SK-N-SH (cell line): ENCODE measurements at regions not wholly inside any gene's neighbourhood (a gene's known extent, or its start where the extent isn't known, plus 50 kb on each side); places are given as distances from the start of the nearest gene placed in this dataset.

ENCODE experiments used
- CTCF ChIA-PET: fragments of 300-600, 350-600 bp; formaldehyde crosslinking; extraction: SDS; loops from one replicate; lab custom pipeline; 2021; lab: Yijun Ruan, JAX
- POLR2A ChIA-PET: fragments of 350-600 bp; sonication (Branson Sonifier 250); formaldehyde crosslinking; extraction: SDS; loops from one replicate; lab custom pipeline; 2020; ENCODE audit warnings: antibody characterized with exemption, inconsistent platforms; lab: Yijun Ruan, JAX
- DNase-seq: peaks from one replicate; pipeline ENCODE4 v3.0.0; 2012
- H2AFZ ChIP-seq: fragments of 200-600 bp; sonication (generic); 2 replicates; pipeline ENCODE4 v1.8.1; 2016; ENCODE audit warnings: antibody characterized with exemption, mild to moderate bottlenecking, low read depth
- H3F3A ChIP-seq: fragments of 200-600 bp; sonication (generic); replicated peaks from 2 replicates; pipeline ENCODE3; 2016; ENCODE audit warnings: antibody characterized with exemption, mild to moderate bottlenecking; ENCODE audit not compliant: insufficient read depth
- H3K27ac ChIP-seq, 2 experiments: fragments of 200-500 bp in 1 of 2; fragments of 200-600 bp in 1 of 2; sonication (Bioruptor generic) in 1 of 2; sonication (generic), shearing (Covaris generic) in 1 of 2; 2 replicates each; pipeline versions ENCODE4 v1.5.1 to v1.6.1; 2014 to 2016; ENCODE audit warnings: low read depth in 2 of 2, inconsistent platforms in 1 of 2, low read length in 1 of 2, mild to moderate bottlenecking in 1 of 2, mixed read lengths in 1 of 2
- H3K27me3 ChIP-seq: fragments of 200-600 bp; sonication (generic), shearing (Covaris generic); 2 replicates; pipeline ENCODE4 v1.6.1; 2016; ENCODE audit warnings: mixed run types; ENCODE audit not compliant: insufficient read depth
- H3K36me3 ChIP-seq, 2 experiments: fragments of 200-500 bp in 1 of 2; fragments of 200-600 bp in 1 of 2; sonication (Bioruptor generic) in 1 of 2; sonication (generic) in 1 of 2; replicated peaks in 1 of 2; 2 replicates each; pipeline versions ENCODE3 to v1.5.1; 2014 to 2016; ENCODE audit warnings: low read length in 1 of 2, mild to moderate bottlenecking in 1 of 2; ENCODE audit not compliant: insufficient read depth in 2 of 2, control insufficient read depth in 1 of 2
- H3K4me1 ChIP-seq, 2 experiments: fragments of 200-500 bp in 1 of 2; fragments of 200-600 bp in 1 of 2; sonication (Bioruptor generic) in 1 of 2; sonication (generic), shearing (Covaris generic) in 1 of 2; 2 replicates each; pipeline versions ENCODE4 v1.5.1 to v1.6.1; 2014 to 2016; ENCODE audit warnings: low read depth in 1 of 2, low read length in 1 of 2, mixed run types in 1 of 2; ENCODE audit not compliant: insufficient read depth in 2 of 2, control insufficient read depth in 1 of 2
- H3K4me2 ChIP-seq: fragments of 200-600 bp; sonication (generic), shearing (Covaris generic); 2 replicates; pipeline ENCODE4 v1.6.1; 2017; ENCODE audit warnings: mixed run types
- H3K4me3 ChIP-seq, 2 experiments: fragments of 200-500 bp in 1 of 2; fragments of 200-600 bp in 1 of 2; sonication (Bioruptor generic) in 1 of 2; sonication (generic), shearing (Covaris generic) in 1 of 2; 2 replicates each; pipeline versions ENCODE4 v1.5.1 to v1.8.1; 2014 to 2016; ENCODE audit warnings: low read depth in 2 of 2, inconsistent platforms in 1 of 2, low read length in 1 of 2, mild to moderate bottlenecking in 1 of 2, mixed read lengths in 1 of 2, moderate library complexity in 1 of 2
- H3K79me2 ChIP-seq: fragments of 200-600 bp; sonication (generic); 2 replicates; pipeline ENCODE4 v1.8.1; 2017; ENCODE audit warnings: mild to moderate bottlenecking; ENCODE audit not compliant: insufficient read depth
- H3K9ac ChIP-seq: fragments of 200-600 bp; sonication (generic); 2 replicates; pipeline ENCODE4 v1.6.1; 2017; ENCODE audit warnings: mixed run types
- H3K9me2 ChIP-seq: fragments of 200-600 bp; sonication (generic); 2 replicates; pipeline ENCODE4 v1.6.1; 2017; ENCODE audit warnings: mixed run types
- H3K9me3 ChIP-seq: fragments of 200-600 bp; sonication (generic); 2 replicates; pipeline ENCODE4 v1.6.1; 2017; ENCODE audit warnings: mixed run types, mild to moderate bottlenecking, moderate library complexity
- H4K20me1 ChIP-seq: fragments of 200-600 bp; sonication (generic); 2 replicates; pipeline ENCODE4 v1.6.1; 2017; ENCODE audit warnings: mild to moderate bottlenecking, mixed run types; ENCODE audit not compliant: insufficient read depth
- CHD2 ChIP-seq: fragments of 150-350 bp; IDR thresholded peaks from 2 replicates; pipeline ENCODE4 v1.6.1; 2018; ENCODE audit warnings: low read length; ENCODE audit not compliant: partially characterized antibody
- CTCF ChIP-seq: fragments of 200-600 bp; sonication (generic); IDR thresholded peaks from 2 replicates; pipeline ENCODE4 v1.6.1; 2017; ENCODE audit warnings: antibody characterized with exemption, mild to moderate bottlenecking, moderate library complexity
- EP300 ChIP-seq, 2 experiments: IDR thresholded peaks; 2 replicates each; pipeline versions ENCODE4 v1.4.0 to v1.6.1; 2012; ENCODE audit warnings: borderline replicate concordance in 1 of 2, low read depth in 1 of 2, low read length in 1 of 2
- EZH2phosphoT487 ChIP-seq: fragments of 200-600 bp; sonication (generic); IDR thresholded peaks from 2 replicates; pipeline ENCODE4 v1.6.1; 2017; ENCODE audit warnings: low read depth, mixed run types, mild to moderate bottlenecking, antibody characterized with exemption, moderate library complexity, borderline replicate concordance
- FOSL2 ChIP-seq: IDR thresholded peaks from 2 replicates; pipeline ENCODE4 v1.4.0; 2012; ENCODE audit warnings: low read depth, mild to moderate bottlenecking, moderate library complexity, borderline replicate concordance
- FOXJ3 ChIP-seq: sonication (generic); formaldehyde crosslinking; IDR thresholded peaks from 2 replicates; pipeline ENCODE4 v1.5.1; 2020; ENCODE audit warnings: mild to moderate bottlenecking, missing genetic modification reagents
- FOXM1 ChIP-seq: IDR thresholded peaks from 2 replicates; pipeline ENCODE4 v1.4.0; 2012; ENCODE audit warnings: low read depth, mild to moderate bottlenecking
- GATA2 ChIP-seq: sonication (generic); formaldehyde crosslinking; IDR thresholded peaks from 2 replicates; pipeline ENCODE4 v1.5.0; 2020; ENCODE audit warnings: mild to moderate bottlenecking, missing genetic modification reagents
- IRF3 ChIP-seq: fragments of 150-350 bp; IDR thresholded peaks from 2 replicates; pipeline ENCODE4 v1.6.1; 2016; ENCODE audit warnings: mild to moderate bottlenecking, low read depth, low read length
- MEF2A ChIP-seq: IDR thresholded peaks from 2 replicates; pipeline ENCODE4 v1.4.0; 2012; ENCODE audit warnings: low read depth, borderline replicate concordance
- MXI1 ChIP-seq: IDR thresholded peaks from 2 replicates; pipeline ENCODE4 v1.6.1; 2012; ENCODE audit warnings: mild to moderate bottlenecking, low read depth, low read length, improper control_type of control experiment
- NFIC ChIP-seq: IDR thresholded peaks from 2 replicates; pipeline ENCODE4 v1.4.0; 2012; ENCODE audit warnings: borderline replicate concordance
- NRF1 ChIP-seq: IDR thresholded peaks from 2 replicates; pipeline ENCODE4 v1.6.1; 2012; ENCODE audit warnings: low read depth, mild to moderate bottlenecking, low read length
- POLR2AphosphoS5 ChIP-seq: IDR thresholded peaks from 2 replicates; pipeline ENCODE4 v1.6.1; 2012; ENCODE audit warnings: low read depth, low read length
- RAD21 ChIP-seq: IDR thresholded peaks from 2 replicates; pipeline ENCODE4 v1.6.1; 2012; ENCODE audit warnings: mild to moderate bottlenecking, low read length
- RCOR1 ChIP-seq: fragments of 150-350 bp; IDR thresholded peaks from 2 replicates; pipeline ENCODE4 v1.6.1; 2017; ENCODE audit warnings: antibody characterized with exemption, low read length
- REST ChIP-seq: IDR thresholded peaks from 2 replicates; pipeline ENCODE4 v1.6.1; 2012; ENCODE audit warnings: mild to moderate bottlenecking, low read depth, low read length, moderate library complexity
- RFX5 ChIP-seq: IDR thresholded peaks from 2 replicates; pipeline ENCODE4 v1.6.1; 2012; ENCODE audit warnings: mild to moderate bottlenecking, improper control_type of control experiment, low read length
- SIN3A ChIP-seq: IDR thresholded peaks from 2 replicates; pipeline ENCODE4 v1.6.1; 2012; ENCODE audit warnings: low read depth, mild to moderate bottlenecking, low read length, moderate library complexity, borderline replicate concordance
- TAF1 ChIP-seq: IDR thresholded peaks from 2 replicates; pipeline ENCODE4 v1.6.1; 2012; ENCODE audit warnings: low read depth, mild to moderate bottlenecking, low read length, moderate library complexity, borderline replicate concordance
- TCF12 ChIP-seq: IDR thresholded peaks from 2 replicates; pipeline ENCODE4 v1.4.0; 2012
- USF1 ChIP-seq: IDR thresholded peaks from 2 replicates; pipeline ENCODE4 v1.4.0; 2012; ENCODE audit warnings: low read depth, borderline replicate concordance
- YY1 ChIP-seq: IDR thresholded peaks from 2 replicates; pipeline ENCODE4 v1.4.0; 2012; ENCODE audit warnings: low read depth, mild to moderate bottlenecking
- ZBTB33 ChIP-seq: IDR thresholded peaks from 2 replicates; pipeline ENCODE4 v1.4.0; 2012; ENCODE audit warnings: low read depth, borderline replicate concordance
- WGBS: methylation state at CpG from one replicate; pipeline ENCODE4 v1.1.6; 2017; ENCODE audit warnings: low lambda C conversion rate; 5-methylcytosine and 5-hydroxymethylcytosine counted together

GRCh38 chr20:40275738-40276137 is 413.3 kb downstream of the MAFB start:
- Histone ChIP-seq H3K36me3 (no peaks in the 10 kb centered on the region), H3K27me3 (no peaks in the 10 kb centered on the region), H3K4me2 (no peak overlapping the region), H3K27ac (peak overlapping the region in 1 of 2 experiments; percentile 90; a peak in 1 of 4 replicates), H4K20me1 (no peaks in the 10 kb centered on the region), H3K4me1 (peaks cover 13 to 28% of the 10 kb centered on the region in 2 experiments; a peak in 3 of 4 replicates), H2AFZ (no peak overlapping the region), H3K9me3 (no peaks in the 10 kb centered on the region), H3F3A (no peaks in the 10 kb centered on the region), H3K9ac (no peak overlapping the region), H3K4me3 (no peak overlapping the region), H3K9me2 (no peaks in the 10 kb centered on the region), H3K79me2 (no peaks in the 10 kb centered on the region)
- no peak for TF ChIP-seq IRF3
- no peak for TF ChIP-seq TAF1
- peak; percentile 83 for TF ChIP-seq CHD2
- no peak for TF ChIP-seq MEF2A
- TF ChIP-seq YY1 = no peak
- no peak for TF ChIP-seq POLR2AphosphoS5
- no peak for TF ChIP-seq ZBTB33
- TF ChIP-seq SIN3A = no peak
- no peak for TF ChIP-seq RFX5
- no peak for TF ChIP-seq FOSL2
- TF ChIP-seq EZH2phosphoT487 = no peak
- peak; percentile 31; the same call in 1 of the 2 replicates for TF ChIP-seq TCF12
- TF ChIP-seq FOXJ3 (CRISPR knock-in tag) = 0 out of 2 replicates have a peak, but pooled peaks have one; percentile 37
- TF ChIP-seq RCOR1 = peak; percentile 92
- TF ChIP-seq NFIC = no peak
- no peak for TF ChIP-seq NRF1
- TF ChIP-seq FOXM1 = no peak
- TF ChIP-seq CTCF = no peak
- no peak for TF ChIP-seq REST
- TF ChIP-seq GATA2 (CRISPR knock-in tag) = peak; percentile 98
- TF ChIP-seq RAD21 = peak; percentile 37; the same call in 1 of the 2 replicates
- TF ChIP-seq USF1 = no peak
- TF ChIP-seq MXI1 = peak; percentile 71; the same call in 1 of the 2 replicates
- peak; percentile 27 to 89; a peak in 3 of 4 replicates for TF ChIP-seq EP300 (IDR thresholded peaks at IDR 0.05; ENCODE audit: borderline replicate concordance in 1 of 2, low read depth in 1 of 2, low read length in 1 of 2)
- WGBS = 38% methylated on average over 10 of the region's 10 CpGs
- ChIA-PET POLR2A (interaction anchor here (1.1 kb wide), 1 partner anchor 413 kb away, joined by 4 read pairs; the partner anchor contains the start of gene MAFB), CTCF (interaction anchor here (0.9 to 2.3 kb wide), 4 partner anchors 10 to 413 kb away, joined by 3 to 11 read pairs (median 9); partner anchors contain the start of gene MAFB)
- peak; percentile 48 for DNase-seq
